CD14-positive monocyte (primary cell): ENCODE measurements at regions not wholly inside any gene's neighbourhood (a gene's known extent, or its start where the extent isn't known, plus 50 kb on each side); places are given as distances from the start of the nearest gene placed in this dataset.

Experiments used
- DNase-seq, 3 donors: peaks; one replicate each; pipeline ENCODE4 v3.0.0-alpha.2; 2011 to 2022
- H2AFZ ChIP-seq: 2 replicates; pipeline ENCODE4 v1.6.0; 2012; ENCODE audit warnings: mild to moderate bottlenecking, low read depth, low read length, inconsistent platforms; ENCODE audit not compliant: insufficient read depth, poor library complexity, severe bottlenecking
- H3K27ac ChIP-seq, 2 donors: 1 replicate in 1 of 2; 2 replicates in 1 of 2; pipeline ENCODE4 v1.5.1; 2012 to 2013; ENCODE audit warnings: low read length in 2 of 2, control low read depth in 1 of 2, inconsistent platforms in 1 of 2, low read depth in 1 of 2, mild to moderate bottlenecking in 1 of 2
- H3K27me3 ChIP-seq, 2 donors: one replicate each; pipeline versions ENCODE4 v1.6.0 to v1.6.1; 2011 to 2013; ENCODE audit warnings: low read length in 2 of 2; ENCODE audit not compliant: control insufficient read depth in 2 of 2, insufficient read depth in 2 of 2
- H3K36me3 ChIP-seq, 2 donors: replicated peaks in 1 of 2; 1 replicate in 1 of 2; 2 replicates in 1 of 2; pipeline versions ENCODE4 v1.5.1 to v1.6.1; 2012 to 2013; ENCODE audit warnings: low read length in 2 of 2, control low read depth in 1 of 2, inconsistent platforms in 1 of 2, mild to moderate bottlenecking in 1 of 2; ENCODE audit not compliant: insufficient read depth in 2 of 2, control insufficient read depth in 1 of 2
- H3K4me1 ChIP-seq, 2 donors: 1 replicate in 1 of 2; 2 replicates in 1 of 2; pipeline versions ENCODE4 v1.5.1 to v1.6.1; 2012 to 2013; ENCODE audit warnings: low read length in 2 of 2, control low read depth in 1 of 2, inconsistent platforms in 1 of 2, mild to moderate bottlenecking in 1 of 2, moderate library complexity in 1 of 2; ENCODE audit not compliant: insufficient read depth in 2 of 2, control insufficient read depth in 1 of 2
- H3K4me2 ChIP-seq: replicated peaks from 2 replicates; pipeline ENCODE3; 2012; ENCODE audit warnings: low read length, moderate library complexity, mild to moderate bottlenecking; ENCODE audit not compliant: poor library complexity, severe bottlenecking; ENCODE audit errors: extremely low read depth
- H3K4me3 ChIP-seq, 3 experiments: fragments of 200-600 bp in 1 of 3; sonication (generic) in 1 of 3; replicated peaks in 1 of 3; 1 replicate in 2 of 3; 2 replicates in 1 of 3; pipeline ENCODE4 v1.5.1; 2011 to 2013; ENCODE audit warnings: low read length in 3 of 3, mild to moderate bottlenecking in 3 of 3, control low read depth in 2 of 3, low read depth in 2 of 3, inconsistent platforms in 1 of 3, moderate library complexity in 1 of 3
- H3K79me2 ChIP-seq: 2 replicates; pipeline ENCODE4 v1.6.0; 2012; ENCODE audit warnings: mild to moderate bottlenecking, control low read depth, inconsistent platforms, low read length, moderate library complexity; ENCODE audit not compliant: insufficient read depth
- H3K9ac ChIP-seq: 2 replicates; pipeline ENCODE4 v1.6.0; 2017; ENCODE audit warnings: low read length, mild to moderate bottlenecking; ENCODE audit not compliant: insufficient read depth, poor library complexity, severe bottlenecking
- H3K9me3 ChIP-seq, 2 donors: replicated peaks in 1 of 2; 1 replicate in 1 of 2; 2 replicates in 1 of 2; pipeline versions ENCODE4 v1.5.1 to v1.6.1; 2012 to 2013; ENCODE audit warnings: low read length in 2 of 2, control low read depth in 1 of 2; ENCODE audit not compliant: control insufficient read depth in 1 of 2, insufficient read depth in 1 of 2
- H4K20me1 ChIP-seq: 2 replicates; pipeline ENCODE4 v1.6.0; 2012; ENCODE audit warnings: mild to moderate bottlenecking, low read length, control low read depth, moderate library complexity; ENCODE audit not compliant: insufficient read depth
- H3K27ac Mint-ChIP-seq, 7 donors: one replicate each; pipeline ENCODE4 v1.8.0; 2020; ENCODE audit warnings: mild to moderate bottlenecking in 7 of 7, mixed read lengths in 7 of 7, moderate library complexity in 6 of 7, inconsistent platforms in 2 of 7
- H3K27me3 Mint-ChIP-seq, 3 donors: one replicate each; pipeline ENCODE4 v1.8.0; 2021 to 2022; ENCODE audit warnings: low read depth in 3 of 3, mild to moderate bottlenecking in 3 of 3, mixed read lengths in 3 of 3, moderate library complexity in 3 of 3, inconsistent platforms in 1 of 3
- H3K36me3 Mint-ChIP-seq, 2 donors: one replicate each; pipeline ENCODE4 v1.8.0; 2020; ENCODE audit warnings: mixed read lengths in 2 of 2, inconsistent platforms in 1 of 2, mild to moderate bottlenecking in 1 of 2
- H3K4me1 Mint-ChIP-seq: one replicate; pipeline ENCODE4 v1.8.0; 2020; ENCODE audit warnings: mild to moderate bottlenecking, mixed read lengths
- H3K4me3 Mint-ChIP-seq, 2 donors: one replicate each; pipeline ENCODE4 v1.8.0; 2020; ENCODE audit warnings: mild to moderate bottlenecking in 2 of 2, mixed read lengths in 2 of 2, moderate library complexity in 1 of 2
- H3K9me3 Mint-ChIP-seq, 7 donors: one replicate each; pipeline ENCODE4 v1.8.0; 2020 to 2022; ENCODE audit warnings: mixed read lengths in 7 of 7, mild to moderate bottlenecking in 6 of 7, moderate library complexity in 6 of 7, inconsistent platforms in 2 of 7
- CTCF ChIP-seq: fragments of 200-600 bp; IDR thresholded peaks from one replicate; pipeline ENCODE4 v1.8.0; 2022; ENCODE audit warnings: antibody characterized with exemption, mild to moderate bottlenecking
- WGBS: methylation state at CpG from one replicate; pipeline ENCODE4 v1.1.5; 2013; ENCODE audit warnings: missing lambda C conversion rate; ENCODE audit not compliant: insufficient coverage; 5-methylcytosine and 5-hydroxymethylcytosine counted together
- intact Hi-C, 2 donors: fragments of 100-400 bp; cut with micrococcal nuclease; formaldehyde crosslinking; loops; one replicate each; pipeline versions ENCODE4 v1.15.0 to v1.15.1; 2023

GRCh38 chr7:52064493-52064892, 747.9 kb upstream of the COBL start:
- H3K27ac ChIP-seq, result no peak overlapping the region
- no peaks in the 10 kb centered on the region for H3K79me2 ChIP-seq
- no peaks in the 10 kb centered on the region for H3K9me3 ChIP-seq
- no peak overlapping the region for H3K27ac Mint-ChIP-seq
- no peak overlapping the region for H3K4me3 Mint-ChIP-seq
- no peak overlapping the region for H3K4me3 ChIP-seq
- no peak for DNase-seq
- intact Hi-C loops, result no loop called here
- H3K36me3 Mint-ChIP-seq, result no peaks in the 10 kb centered on the region
- no peaks in the 10 kb centered on the region for H3K27me3 ChIP-seq
- H4K20me1 ChIP-seq, result no peaks in the 10 kb centered on the region
- H3K9ac ChIP-seq, result no peak overlapping the region
- no peaks in the 10 kb centered on the region for H3K4me1 Mint-ChIP-seq
- no peak for TF ChIP-seq CTCF
- no peak overlapping the region for H3K4me2 ChIP-seq
- no peaks in the 10 kb centered on the region for H3K4me1 ChIP-seq
- H3K9me3 Mint-ChIP-seq, result peaks cover 0 to 2% (median 0%) of the 10 kb centered on the region in 7 donors
- H3K36me3 ChIP-seq, result no peaks in the 10 kb centered on the region
- no peaks in the 10 kb centered on the region for H3K27me3 Mint-ChIP-seq
- H2AFZ ChIP-seq, result no peak overlapping the region
- no CpG with 5 or more reads among the region's 1 CpG for WGBS

GRCh38 chr7:52061666-52062065, 745.1 kb upstream of the COBL start:
- intact Hi-C loops, result no loop called here

More at GRCh38 chr7:52061666-52062065, 745.1 kb upstream of the COBL start:
- H3K4me2 ChIP-seq, result no peak overlapping the region
- H3K79me2 ChIP-seq, result no peaks in the 10 kb centered on the region
- no peak for TF ChIP-seq CTCF
- no peak overlapping the region for H3K4me3 Mint-ChIP-seq
- no peaks in the 10 kb centered on the region for H3K4me1 Mint-ChIP-seq
- H3K4me1 ChIP-seq, result no peaks in the 10 kb centered on the region
- H3K27ac ChIP-seq, result no peak overlapping the region
- no peak for DNase-seq
- H3K27me3 Mint-ChIP-seq, result no peaks in the 10 kb centered on the region
- H3K27ac Mint-ChIP-seq, result no peak overlapping the region
- no CpG with 5 or more reads among the region's 2 CpGs for WGBS
- peaks cover 0 to 9% (median 0%) of the 10 kb centered on the region in 7 donors for H3K9me3 Mint-ChIP-seq
- H4K20me1 ChIP-seq, result no peaks in the 10 kb centered on the region
- H3K9me3 ChIP-seq, result no peaks in the 10 kb centered on the region
- H3K9ac ChIP-seq, result no peak overlapping the region
- no peaks in the 10 kb centered on the region for H3K36me3 Mint-ChIP-seq
- H3K27me3 ChIP-seq, result no peaks in the 10 kb centered on the region
- H2AFZ ChIP-seq, result no peak overlapping the region
- H3K36me3 ChIP-seq, result no peaks in the 10 kb centered on the region
- H3K4me3 ChIP-seq, result no peak overlapping the region
